Amygdala (tissue), 56 donors: ENCODE measurements at regions not wholly inside any gene's neighbourhood (a gene's known extent, or its start where the extent isn't known, plus 50 kb on each side); places are given as distances from the start of the nearest gene placed in this dataset.

Experiments used
- DNase-seq, 56 donors: peaks; one replicate each; lab custom pipeline; 2025; lab: John Stamatoyannopoulos, UW

DNA sequence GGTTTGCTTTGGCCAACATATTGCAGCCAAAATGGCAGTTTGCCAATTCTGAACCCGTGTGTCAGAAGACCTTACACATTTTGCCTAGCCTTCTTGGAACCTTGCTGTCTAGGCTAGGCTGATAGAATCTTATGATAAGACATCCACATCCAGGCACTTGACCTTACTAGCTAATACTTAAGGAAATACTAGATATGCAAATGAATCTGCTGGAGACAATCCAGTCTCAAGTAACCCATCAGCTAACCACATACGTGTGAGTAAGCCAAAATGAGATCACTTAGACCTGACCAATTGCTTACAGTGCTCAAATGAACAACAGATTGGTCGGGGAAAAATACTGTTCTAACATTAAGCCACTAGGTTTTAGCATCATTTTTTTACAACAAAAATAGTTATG is 1504.6 kb upstream of the CDH9 start:
- DNase-seq: no peak

DNA sequence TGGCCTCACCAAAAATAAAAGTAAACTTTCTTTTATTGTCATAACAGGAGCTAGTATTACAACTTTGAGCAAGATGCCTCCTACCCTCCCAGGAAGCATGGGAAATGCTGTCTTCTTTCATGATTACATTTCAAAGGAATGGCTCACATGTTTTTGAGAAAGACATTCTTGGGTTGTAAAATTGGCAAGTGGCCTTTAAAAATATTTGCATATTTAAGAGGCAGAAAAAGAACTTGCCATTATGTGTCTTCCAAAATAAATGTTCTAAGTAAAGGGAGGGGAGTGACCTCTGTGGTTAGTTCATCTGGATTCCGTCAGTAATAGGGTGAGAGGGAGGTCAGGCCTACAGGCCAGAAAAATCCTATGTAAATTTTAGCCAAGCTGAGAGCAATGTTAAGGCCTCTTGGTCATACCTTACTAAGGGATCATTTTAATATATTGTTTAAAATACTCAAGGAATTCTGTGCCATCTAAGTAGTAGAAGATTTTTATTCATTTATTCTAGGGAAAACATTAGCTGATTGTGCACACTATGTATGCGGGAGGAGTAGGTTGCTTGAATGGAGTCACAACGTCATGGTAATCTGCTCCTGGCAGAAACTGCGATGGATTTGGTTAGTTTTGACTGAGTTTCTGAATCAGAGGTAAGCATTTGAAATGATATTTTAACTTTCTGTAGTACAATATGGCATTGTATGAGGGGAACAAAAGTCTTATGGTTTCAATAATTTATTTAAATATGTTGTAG is 1485.7 kb upstream of the CDH9 start:
- no peak for DNase-seq

DNA sequence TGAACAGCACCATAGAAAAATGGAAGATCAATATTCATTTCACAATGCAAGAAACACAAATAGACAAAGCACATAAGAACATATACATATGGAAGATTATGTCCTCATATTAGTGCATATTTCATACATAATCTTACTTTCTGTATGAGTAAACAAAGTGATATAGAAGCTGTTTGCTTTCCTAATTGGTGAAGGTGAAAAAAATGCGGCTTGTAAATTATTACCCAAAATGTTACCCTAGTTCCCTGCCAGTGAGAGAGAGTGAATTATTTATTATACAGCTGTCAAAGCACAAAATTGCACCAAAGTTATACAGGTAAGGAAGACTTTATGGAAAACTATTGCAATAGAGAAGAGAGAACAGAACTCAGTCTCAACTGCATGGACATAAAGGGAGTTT is 1485.0 kb upstream of the CDH9 start:
- DNase-seq: no peak

DNA sequence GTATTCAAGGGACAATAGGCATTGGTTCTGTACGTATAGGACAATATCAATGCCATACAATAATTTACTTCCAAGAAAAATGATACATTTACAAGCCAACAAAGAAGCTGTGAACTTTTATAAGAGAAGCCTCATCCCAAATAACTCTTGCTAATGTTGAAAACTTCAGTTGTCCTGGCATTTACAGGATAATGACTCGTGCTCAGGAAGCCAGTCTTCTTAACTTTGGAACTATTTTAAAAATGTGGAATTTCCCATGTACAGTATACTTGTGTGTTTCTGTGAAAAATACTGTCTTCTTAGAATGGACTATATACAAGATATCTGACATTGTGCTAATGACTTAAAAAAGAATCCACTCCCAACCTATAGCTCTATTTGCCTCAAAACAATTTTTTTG is 1479.3 kb upstream of the CDH9 start:
- no peak for DNase-seq

DNA sequence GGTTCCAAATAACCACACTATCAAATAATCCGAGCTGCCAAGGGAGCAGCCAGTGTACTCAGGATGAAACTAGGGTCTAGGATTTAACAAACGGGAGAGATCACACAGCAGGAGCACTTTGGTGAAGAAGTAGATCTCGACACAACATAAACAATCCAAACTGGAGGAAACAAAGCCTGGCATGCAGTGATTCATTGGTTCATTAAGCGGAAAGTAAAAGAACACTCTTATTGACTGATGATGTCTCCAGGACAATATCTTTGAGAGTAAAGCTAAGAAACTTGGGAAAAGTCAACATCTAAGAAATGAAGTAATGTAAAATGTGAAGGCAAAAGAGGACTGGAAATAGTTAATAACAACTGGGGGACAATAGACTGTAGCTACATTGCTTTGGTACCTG is 1478.3 kb upstream of the CDH9 start:
- no peak for DNase-seq

DNA sequence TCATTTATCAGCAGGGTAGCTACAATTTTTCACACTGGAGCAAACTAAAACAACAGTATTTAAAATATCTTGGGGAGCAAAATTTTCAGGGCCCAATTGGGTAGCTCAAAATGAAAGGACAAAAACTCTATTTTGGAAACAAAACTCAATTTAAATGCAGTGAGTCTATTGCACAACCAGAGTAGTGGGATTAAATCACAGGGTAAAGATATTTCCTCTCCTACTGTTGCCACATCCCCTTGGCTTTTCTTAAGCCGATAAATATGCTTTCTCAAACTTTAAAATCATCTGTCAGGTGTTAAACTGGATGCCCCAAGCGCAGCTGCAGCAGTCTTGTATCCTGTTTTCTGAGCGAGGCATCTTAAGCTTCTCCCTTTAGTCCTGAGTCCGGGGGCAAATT is 1474.3 kb upstream of the CDH9 start:
- DNase-seq: no peak

DNA sequence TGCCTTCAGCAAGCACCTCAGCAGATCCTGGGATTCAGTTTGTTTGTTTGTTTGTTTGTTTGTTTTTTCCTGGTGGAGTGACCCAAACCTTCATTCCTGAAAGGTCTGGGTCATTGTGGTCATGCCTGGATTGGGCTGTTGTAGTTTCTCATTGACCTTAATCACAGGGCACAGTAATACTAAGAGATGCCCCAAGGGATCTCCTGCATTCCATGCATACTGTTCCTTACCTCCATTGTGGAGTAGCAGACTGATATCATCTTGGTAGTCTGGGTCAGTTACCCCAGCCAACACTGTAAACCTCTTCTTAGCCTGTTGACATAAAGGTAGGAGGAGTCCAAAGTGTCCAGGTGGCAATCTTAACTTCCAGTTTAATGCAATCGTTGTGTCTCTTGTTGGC is 1466.7 kb upstream of the CDH9 start:
- DNase-seq: no peak

DNA sequence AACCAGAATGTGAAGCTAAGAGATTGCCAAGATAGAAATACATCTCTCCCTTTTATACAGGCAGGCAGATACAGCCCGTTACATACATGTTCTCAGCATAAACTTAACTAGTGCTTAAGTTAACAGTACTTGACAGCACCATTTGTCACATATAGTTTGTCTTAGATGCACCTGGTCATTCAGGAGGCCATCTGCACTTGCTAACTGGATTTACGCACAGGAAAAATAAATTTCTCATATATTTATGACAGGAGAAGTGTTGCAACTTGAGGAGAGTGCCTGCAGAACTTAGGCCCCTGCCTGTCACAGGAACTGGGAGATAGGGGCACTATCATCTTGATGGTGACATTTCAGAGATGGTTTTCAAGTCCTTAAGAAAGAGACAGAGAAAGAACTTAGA is 1462.1 kb upstream of the CDH9 start:
- no peak for DNase-seq

DNA sequence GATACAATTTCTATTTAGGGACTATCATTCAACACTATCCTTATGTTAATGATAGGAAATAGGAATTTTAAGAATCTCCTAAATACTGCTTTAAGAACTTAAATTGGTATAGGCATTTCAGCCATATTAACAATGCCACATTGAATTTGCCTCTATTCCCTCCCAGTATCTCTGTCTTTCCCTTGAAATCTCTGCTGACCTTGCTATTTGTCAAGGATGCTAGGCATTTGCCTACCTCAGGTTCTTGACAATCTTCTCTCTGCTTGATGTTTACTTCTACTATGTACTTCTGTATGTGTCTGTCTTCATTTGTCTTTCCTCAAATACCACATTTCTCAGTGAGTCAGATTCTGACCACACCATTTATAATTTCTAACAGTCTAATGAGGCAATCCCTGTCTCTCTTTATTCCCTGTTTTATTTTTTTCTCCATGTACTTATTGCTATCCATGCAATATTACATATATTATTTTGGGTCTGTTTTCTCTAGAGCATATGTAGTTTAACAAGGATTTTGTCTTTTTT is 1461.4 kb upstream of the CDH9 start:
- no peak for DNase-seq

DNA sequence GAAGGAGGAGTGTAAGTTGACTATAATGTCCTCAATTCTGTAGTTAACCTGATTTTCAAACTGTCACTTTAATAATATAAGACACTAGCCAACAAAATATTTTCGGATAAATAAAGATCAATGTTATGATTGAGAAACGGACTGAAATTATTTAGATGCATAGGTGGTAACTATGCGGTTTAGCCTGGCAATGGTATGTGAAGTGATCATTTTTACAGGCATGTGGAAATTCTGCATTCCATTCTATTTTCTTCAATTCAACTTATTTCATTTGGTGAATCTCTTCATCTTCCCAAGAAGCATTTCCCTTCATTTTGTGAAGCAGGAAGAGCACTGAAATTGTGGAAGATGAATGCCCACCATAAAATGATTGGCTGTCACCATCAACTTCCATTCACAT is 1457.5 kb upstream of the CDH9 start:
- no peak for DNase-seq

DNA sequence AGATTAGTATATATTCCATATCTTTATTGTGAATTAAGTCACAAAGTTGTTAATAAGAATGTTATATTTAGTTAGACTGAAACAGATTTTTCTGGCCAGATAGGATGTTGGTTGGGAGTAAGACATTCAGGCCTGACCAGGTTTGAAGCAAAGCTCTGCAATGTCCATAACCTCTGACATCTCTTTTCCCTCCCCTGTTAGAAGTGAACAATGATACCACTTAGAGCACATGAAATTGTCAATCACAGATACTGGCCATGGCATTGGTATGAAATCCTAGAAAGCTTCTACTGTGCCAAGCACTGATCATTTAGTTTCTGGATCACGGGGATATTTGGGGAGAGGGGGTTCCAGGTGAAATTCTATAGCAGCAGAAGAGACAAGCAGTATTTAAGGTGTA is 1455.1 kb upstream of the CDH9 start:
- DNase-seq: no peak

DNA sequence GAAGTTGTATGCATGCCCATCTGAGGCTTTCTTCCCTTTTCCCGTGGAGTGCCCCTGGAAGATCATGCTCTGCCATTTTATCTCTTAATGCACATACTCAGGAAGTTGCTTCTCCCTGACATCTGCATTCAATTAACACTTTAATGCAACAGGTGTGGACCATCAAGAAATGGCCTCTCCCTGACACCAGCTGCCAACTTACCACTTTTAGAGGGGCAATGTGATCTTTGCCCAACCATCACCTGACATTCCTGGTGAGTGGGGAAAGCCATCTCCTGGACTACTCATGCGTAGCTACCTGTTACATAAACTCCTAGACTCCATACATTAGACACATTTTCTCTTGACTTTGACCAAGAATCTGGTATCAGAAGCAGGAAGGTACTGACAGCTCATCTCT is 1450.4 kb upstream of the CDH9 start:
- DNase-seq: no peak

DNA sequence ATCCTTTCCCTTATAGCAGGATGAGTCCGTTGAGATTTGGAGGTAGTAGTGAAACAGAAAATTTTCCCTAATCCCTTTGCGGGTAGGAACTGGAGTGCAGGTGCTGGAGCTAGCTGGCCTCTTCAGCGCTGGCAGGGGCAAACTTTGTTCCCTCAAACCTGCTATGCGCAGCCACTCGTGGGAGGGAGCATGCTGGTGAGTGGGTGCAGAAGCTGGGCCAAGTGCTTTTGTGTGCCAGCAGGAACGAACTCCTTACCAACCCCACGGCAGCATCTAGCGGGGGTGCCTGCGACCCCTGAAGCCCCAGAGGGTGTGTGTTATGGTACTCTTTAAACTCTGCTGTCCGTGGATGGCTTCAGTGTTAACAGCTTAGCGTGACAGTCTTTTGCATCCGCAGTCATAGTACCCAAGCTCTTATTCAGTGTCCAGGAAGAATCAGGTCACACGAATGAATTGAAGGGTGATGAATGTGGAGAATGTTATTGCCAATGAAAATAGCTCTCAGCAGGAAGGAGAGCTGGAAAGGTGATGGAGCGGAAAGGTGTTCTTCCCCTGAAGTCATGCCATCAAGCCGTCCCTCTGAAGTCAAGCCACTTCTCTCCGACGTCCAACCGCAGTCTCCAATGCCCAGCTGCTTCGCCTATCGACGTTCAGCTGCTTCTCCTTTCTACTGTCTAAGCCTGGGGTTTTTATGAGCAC is 1445.1 kb upstream of the CDH9 start:
- DNase-seq: no peak

DNA sequence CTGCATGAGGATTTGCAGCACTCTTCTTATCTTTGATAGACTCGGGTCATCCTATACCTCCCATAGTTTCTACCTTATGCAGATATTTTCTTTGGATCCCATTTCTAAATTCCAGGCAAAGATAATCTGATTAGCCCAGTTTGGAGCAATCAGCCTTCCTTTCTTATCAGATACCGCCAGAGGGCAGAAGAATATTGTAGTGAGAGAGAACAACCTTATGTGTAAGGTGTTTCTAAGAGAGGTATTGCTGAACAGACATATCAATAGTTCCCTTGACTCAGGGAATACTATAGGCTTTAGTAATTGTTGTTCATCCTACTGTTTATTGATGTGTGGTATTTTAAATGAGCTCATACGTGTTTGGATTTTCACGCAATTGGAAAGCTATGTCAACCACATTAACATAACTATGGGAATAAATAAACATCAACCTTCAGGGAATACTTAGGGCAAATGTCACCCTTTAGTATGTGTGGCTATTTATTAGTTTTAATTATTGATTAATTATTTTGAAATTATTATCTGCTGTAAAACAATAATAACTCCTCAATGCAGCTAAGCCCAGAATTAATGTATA is 1435.2 kb upstream of the CDH9 start:
- no peak for DNase-seq

DNA sequence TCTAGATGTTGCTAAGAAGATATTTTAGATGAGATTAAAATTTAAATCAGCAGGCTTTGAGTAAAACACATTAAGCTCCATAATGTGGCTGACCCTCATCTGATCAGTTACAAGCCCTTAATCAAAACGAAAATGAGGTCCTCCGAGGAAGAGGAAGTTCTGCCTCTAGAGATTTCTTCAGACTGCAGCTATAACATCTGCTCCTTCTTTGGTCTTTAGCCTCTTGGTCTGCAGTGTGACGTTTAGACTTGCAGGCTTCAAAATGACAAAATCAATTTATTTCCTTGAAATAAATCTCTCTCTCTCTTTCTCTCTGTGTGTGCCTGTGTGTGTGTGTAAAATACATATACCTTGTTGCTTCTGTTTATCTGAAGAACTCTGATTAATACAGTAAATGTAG is 1429.8 kb upstream of the CDH9 start:
- DNase-seq: no peak

DNA sequence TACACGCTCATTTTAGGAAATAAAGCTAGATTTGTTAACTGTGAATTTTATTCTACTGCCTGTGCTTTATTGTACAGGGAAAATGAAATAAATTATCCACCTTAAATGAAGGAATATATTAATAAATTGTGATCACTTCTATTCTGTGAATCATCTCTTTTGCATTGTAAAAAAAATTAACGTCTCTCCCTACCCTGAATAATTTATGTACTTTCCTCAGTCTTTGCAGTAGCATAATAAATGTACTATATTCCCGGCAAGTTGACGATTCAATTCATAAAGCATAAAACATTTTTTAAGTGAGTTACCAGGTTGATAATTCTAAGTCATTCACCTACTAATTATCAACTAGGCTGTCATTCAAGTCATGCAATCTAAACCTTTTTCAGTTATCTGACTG is 1425.3 kb upstream of the CDH9 start:
- no peak for DNase-seq

DNA sequence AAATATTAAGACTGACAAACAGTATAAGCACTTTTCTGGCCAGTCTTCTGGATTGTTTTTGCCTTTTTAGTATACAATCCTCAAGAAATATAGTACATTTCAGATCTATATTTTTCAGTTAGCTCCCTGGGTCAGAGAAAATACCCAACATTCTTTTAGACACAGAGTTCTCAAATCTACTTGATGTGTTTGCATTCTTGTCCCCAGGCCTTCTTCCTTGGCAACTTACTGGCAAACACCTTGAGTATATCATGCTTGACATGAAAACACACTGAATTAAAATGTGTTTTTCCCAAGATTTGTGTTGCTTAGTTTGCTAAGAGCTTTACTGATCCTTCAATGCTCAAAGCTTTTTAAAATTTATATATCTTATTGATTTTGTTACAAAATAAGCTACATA is 1413.1 kb upstream of the CDH9 start:
- no peak for DNase-seq

DNA sequence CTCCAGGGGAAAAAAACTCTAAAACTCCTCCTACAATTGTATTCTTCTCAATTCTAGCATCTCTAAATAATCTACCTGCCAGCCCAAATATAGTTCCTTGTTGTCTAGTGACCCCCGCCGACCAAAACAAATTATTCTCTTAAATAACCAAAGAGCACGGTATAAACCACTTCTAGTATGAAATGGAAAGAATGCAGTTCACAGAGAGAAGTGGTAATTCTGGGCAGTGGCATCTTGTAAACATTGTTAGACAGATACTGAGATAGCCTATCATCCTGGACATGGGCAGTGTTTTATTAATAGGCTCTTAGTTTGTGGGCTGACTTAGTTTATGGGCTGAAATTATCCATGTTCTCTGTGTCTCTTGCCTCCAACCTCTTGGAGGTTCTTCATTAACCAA is 1412.6 kb upstream of the CDH9 start:
- no peak for DNase-seq

DNA sequence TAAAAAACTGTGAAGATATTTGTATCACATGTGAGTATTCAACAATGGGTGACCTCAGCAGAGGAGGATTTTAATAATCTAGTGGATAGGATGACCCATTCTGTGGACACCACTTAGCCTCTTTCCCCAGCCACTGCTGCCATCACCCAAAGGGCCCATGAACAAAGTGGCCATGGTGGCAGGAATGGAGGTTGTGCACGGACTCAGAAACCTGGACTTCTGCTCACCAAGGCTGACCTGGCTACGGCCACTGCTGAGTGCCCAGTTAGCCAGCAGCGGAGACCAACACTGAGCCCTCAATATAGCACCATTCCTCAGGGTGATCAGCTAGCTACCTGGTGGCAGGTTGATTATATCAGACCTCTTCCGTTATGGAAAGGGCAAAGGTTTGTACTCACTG is 1410.4 kb upstream of the CDH9 start:
- DNase-seq: no peak

DNA sequence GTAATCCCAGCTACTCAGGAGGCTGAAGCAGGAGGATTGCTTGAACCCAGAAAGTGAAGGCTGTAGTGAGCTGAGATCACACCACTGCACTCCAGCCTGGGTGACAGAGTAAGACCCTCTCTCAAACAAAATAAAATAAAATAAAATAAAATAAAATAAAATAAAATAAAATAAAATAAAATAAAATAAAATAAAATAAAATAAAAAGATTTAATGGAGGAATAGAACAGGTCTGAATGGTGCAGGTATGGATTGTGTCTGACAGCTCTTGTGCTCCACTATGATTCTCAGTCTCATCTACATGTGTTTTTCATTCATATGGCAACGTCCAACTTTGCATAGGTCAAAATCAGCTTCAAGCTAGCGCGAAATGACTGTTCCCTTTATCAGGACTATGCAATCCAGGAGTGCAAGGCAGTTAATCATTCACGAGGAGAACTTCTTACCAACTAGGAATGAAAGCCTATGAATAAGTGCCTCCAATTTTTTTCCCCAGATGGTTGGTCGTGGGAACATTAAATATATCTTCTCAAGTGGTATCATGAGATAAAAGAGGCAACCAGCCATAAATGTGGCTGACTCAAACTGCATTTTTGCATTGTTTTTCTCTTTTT is 1392.3 kb upstream of the CDH9 start:
- no peak for DNase-seq

DNA sequence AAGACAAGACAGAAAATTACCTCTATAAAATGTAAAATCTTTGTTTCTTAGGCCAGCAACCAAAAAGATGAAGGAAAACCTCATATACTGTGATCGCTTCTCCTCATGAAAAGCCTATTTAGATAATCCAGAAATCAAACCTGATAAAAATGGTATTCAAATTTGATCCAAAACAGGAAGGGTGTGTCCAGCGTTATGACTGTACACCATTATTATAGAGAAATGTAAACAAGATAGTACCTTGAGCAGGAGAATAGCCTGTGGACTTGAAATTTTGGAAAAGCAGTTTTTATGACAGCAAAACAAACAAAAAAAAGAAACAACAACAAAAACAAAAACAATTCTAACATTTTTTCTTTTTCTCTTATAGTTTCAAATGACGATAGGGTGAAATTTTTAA is 1382.8 kb upstream of the CDH9 start:
- DNase-seq: no peak
